Ascending aorta (tissue), 2 donors: ENCODE measurements at regions not wholly inside any gene's neighbourhood (a gene's known extent, or its start where the extent isn't known, plus 50 kb on each side); places are given as distances from the start of the nearest gene placed in this dataset.

Experiments used
- DNase-seq, 2 donors: peaks; one replicate each; pipeline ENCODE4 v3.0.0-alpha.2; 2019; ENCODE audit warnings: low spot score in 2 of 2
- H3K27ac ChIP-seq, 2 donors: fragments of 200-600 bp; sonication (generic); one replicate each; pipeline ENCODE4 v1.5.1; 2016 to 2017; ENCODE audit warnings: mild to moderate bottlenecking in 1 of 2
- H3K27me3 ChIP-seq: fragments of 200-600 bp; sonication (generic); one replicate; pipeline ENCODE4 v1.5.1; 2017
- H3K36me3 ChIP-seq, 2 donors: fragments of 200-600 bp; sonication (generic); one replicate each; pipeline ENCODE4 v1.5.1; 2016
- H3K4me1 ChIP-seq, 2 donors: fragments of 200-600 bp; sonication (generic); one replicate each; pipeline ENCODE4 v1.5.1; 2016 to 2017; ENCODE audit warnings: mild to moderate bottlenecking in 1 of 2
- H3K4me3 ChIP-seq, 2 donors: fragments of 200-600 bp; sonication (generic); one replicate each; pipeline ENCODE4 v1.5.1; 2016 to 2017; ENCODE audit warnings: mild to moderate bottlenecking in 1 of 2
- H3K9me3 ChIP-seq, 2 donors: fragments of 200-600 bp; sonication (generic); one replicate each; pipeline ENCODE4 v1.5.1; 2016
- CTCF ChIP-seq, 3 experiments: fragments of 200-600 bp in 2 of 3; fragments of 450-650 bp in 1 of 3; sonication (generic) in 2 of 3; IDR thresholded peaks; one replicate each; pipeline ENCODE4 v1.5.1; 2016 to 2019; ENCODE audit warnings: antibody characterized with exemption in 3 of 3, mild to moderate bottlenecking in 1 of 3, moderate library complexity in 1 of 3
- intact Hi-C: fragments of 100-400 bp; cut with DNase I; formaldehyde crosslinking; loops from one replicate; pipeline ENCODE4 v1.15.1; 2023

- no peak overlapping the region for H3K27ac ChIP-seq
- no peaks in the 10 kb centered on the region for H3K27me3 ChIP-seq
- TF ChIP-seq CTCF (IDR thresholded peaks at IDR 0.05) = no peak
- no peak for DNase-seq
- no peaks in the 10 kb centered on the region for H3K36me3 ChIP-seq
- H3K4me1 ChIP-seq = no peaks in the 10 kb centered on the region
- no peaks in the 10 kb centered on the region for H3K9me3 ChIP-seq
- no peak overlapping the region for H3K4me3 ChIP-seq
- intact Hi-C loops = no loop called here
These were observed 433.4 kb upstream of the CFAP20DC start for GRCh38 chr3:59483191-59483590.

GRCh38 chr3:59482684-59483083, 432.9 kb upstream of the CFAP20DC start:
- no peaks in the 10 kb centered on the region for H3K27me3 ChIP-seq
- no peak for DNase-seq
- H3K36me3 ChIP-seq = no peaks in the 10 kb centered on the region
- H3K9me3 ChIP-seq = no peaks in the 10 kb centered on the region
- TF ChIP-seq CTCF (IDR thresholded peaks at IDR 0.05) = no peak
- no peak overlapping the region for H3K27ac ChIP-seq
- no peak overlapping the region for H3K4me3 ChIP-seq
- intact Hi-C loops = no loop called here
- H3K4me1 ChIP-seq = no peaks in the 10 kb centered on the region

- no peak for TF ChIP-seq CTCF (IDR thresholded peaks at IDR 0.05)
- no peak for DNase-seq
- no peak overlapping the region for H3K4me3 ChIP-seq
- intact Hi-C loops = no loop called here
- H3K4me1 ChIP-seq = no peaks in the 10 kb centered on the region
- no peak overlapping the region for H3K27ac ChIP-seq
- no peaks in the 10 kb centered on the region for H3K9me3 ChIP-seq
- no peaks in the 10 kb centered on the region for H3K27me3 ChIP-seq
- H3K36me3 ChIP-seq = no peaks in the 10 kb centered on the region
These were observed 432.1 kb upstream of the CFAP20DC start for GRCh38 chr3:59481776-59482400.

- Histone ChIP-seq H3K4me1 (no peaks in the 10 kb centered on the region), H3K4me3 (no peak overlapping the region), H3K36me3 (no peaks in the 10 kb centered on the region), H3K9me3 (no peaks in the 10 kb centered on the region), H3K27ac (no peak overlapping the region), H3K27me3 (no peaks in the 10 kb centered on the region)
- no peak for TF ChIP-seq CTCF (IDR thresholded peaks at IDR 0.05)
- intact Hi-C loops = no loop called here
- no peak for DNase-seq
These were observed 430.7 kb upstream of the CFAP20DC start for GRCh38 chr3:59480486-59480995.

GRCh38 chr3:59473636-59474035, 423.8 kb upstream of the CFAP20DC start:
- Histone ChIP-seq H3K36me3 (no peaks in the 10 kb centered on the region), H3K27ac (no peak overlapping the region), H3K27me3 (no peaks in the 10 kb centered on the region), H3K9me3 (no peaks in the 10 kb centered on the region), H3K4me1 (no peaks in the 10 kb centered on the region), H3K4me3 (no peak overlapping the region)
- TF ChIP-seq CTCF (IDR thresholded peaks at IDR 0.05) = no peak
- no peak for DNase-seq
- intact Hi-C loops = no loop called here

- no peaks in the 10 kb centered on the region for H3K9me3 ChIP-seq
- no peak for DNase-seq
- H3K27ac ChIP-seq = no peak overlapping the region
- no peak for TF ChIP-seq CTCF (IDR thresholded peaks at IDR 0.05)
- no peaks in the 10 kb centered on the region for H3K4me1 ChIP-seq
- intact Hi-C loops = no loop called here
- no peaks in the 10 kb centered on the region for H3K27me3 ChIP-seq
- H3K4me3 ChIP-seq = no peak overlapping the region
- no peaks in the 10 kb centered on the region for H3K36me3 ChIP-seq
These were observed 422.7 kb upstream of the CFAP20DC start for GRCh38 chr3:59472541-59472940.
